RWPE2 (cell line): ENCODE measurements at regions not wholly inside any gene's neighbourhood (a gene's known extent, or its start where the extent isn't known, plus 50 kb on each side); places are given as distances from the start of the nearest gene placed in this dataset.

Source experiments
- ATAC-seq: fragments of 200-7000 bp; cut with Tn5 transposase; 3 replicates; pipeline ENCODE4 v1.9.1; 2021; ENCODE audit warnings: low read depth
- DNase-seq: peaks from one replicate; pipeline ENCODE4 v3.0.0-alpha.2; 2020; ENCODE audit warnings: low spot score
- H3K27ac ChIP-seq: fragments of 450-650 bp; 2 replicates; pipeline ENCODE4 v1.5.1; 2017; ENCODE audit warnings: mild to moderate bottlenecking; ENCODE audit not compliant: poor library complexity, severe bottlenecking
- H3K27me3 ChIP-seq: fragments of 250-450 bp; sonication (Bioruptor Pico); 2 replicates; pipeline ENCODE4 v1.5.1; 2021; ENCODE audit warnings: mild to moderate bottlenecking, moderate library complexity; ENCODE audit not compliant: insufficient read depth, poor library complexity, severe bottlenecking
- H3K36me3 ChIP-seq: fragments of 250-450 bp; sonication (Bioruptor Pico); 2 replicates; pipeline ENCODE4 v1.5.1; 2020; ENCODE audit warnings: low read depth, mild to moderate bottlenecking, moderate library complexity
- H3K4me1 ChIP-seq: fragments of 250-450 bp; sonication (Bioruptor Pico); 2 replicates; pipeline ENCODE4 v1.5.1; 2021; ENCODE audit warnings: mild to moderate bottlenecking, moderate library complexity; ENCODE audit not compliant: insufficient read depth, poor library complexity, severe bottlenecking
- H3K4me3 ChIP-seq: fragments of 250-450 bp; sonication (Bioruptor Pico); 2 replicates; pipeline ENCODE4 v1.5.1; 2021; ENCODE audit warnings: mild to moderate bottlenecking, moderate library complexity; ENCODE audit not compliant: severe bottlenecking
- H3K9me3 ChIP-seq: fragments of 250-450 bp; sonication (Bioruptor Pico); 2 replicates; pipeline ENCODE4 v1.5.1; 2021; ENCODE audit warnings: mild to moderate bottlenecking, moderate library complexity; ENCODE audit not compliant: severe bottlenecking
- CTCF ChIP-seq: fragments of 450-650 bp; IDR thresholded peaks from one replicate; pipeline ENCODE4 v1.5.1; 2017; ENCODE audit warnings: mild to moderate bottlenecking, moderate library complexity; ENCODE audit not compliant: poor library complexity, severe bottlenecking

- Histone ChIP-seq H3K4me3 (no peak overlapping the region), H3K27me3 (no peaks in the 10 kb centered on the region), H3K4me1 (no peaks in the 10 kb centered on the region), H3K9me3 (no peaks in the 10 kb centered on the region), H3K36me3 (no peaks in the 10 kb centered on the region), H3K27ac (no peak overlapping the region)
- TF ChIP-seq CTCF, result no peak
- no peak for DNase-seq
- ATAC-seq, result no peak
Measured at GRCh38 chrX:78545233-78545632, 113.9 kb downstream of the RTL3 start.

GRCh38 chrX:78543281-78543680 lies 115.8 kb downstream of the RTL3 start:
- no peak for TF ChIP-seq CTCF
- Histone ChIP-seq H3K4me3 (no peak overlapping the region), H3K9me3 (no peaks in the 10 kb centered on the region), H3K27ac (no peak overlapping the region), H3K27me3 (no peaks in the 10 kb centered on the region), H3K36me3 (no peaks in the 10 kb centered on the region), H3K4me1 (no peaks in the 10 kb centered on the region)
- no peak for DNase-seq
- no peak for ATAC-seq

- Histone ChIP-seq H3K4me3 (no peak overlapping the region), H3K4me1 (no peaks in the 10 kb centered on the region), H3K27ac (no peak overlapping the region), H3K9me3 (no peaks in the 10 kb centered on the region), H3K36me3 (no peaks in the 10 kb centered on the region), H3K27me3 (no peaks in the 10 kb centered on the region)
- no peak for TF ChIP-seq CTCF
- ATAC-seq (no peak), DNase-seq (no peak)
Measured at GRCh38 chrX:78540171-78540570, 119.0 kb downstream of the RTL3 start.

- Histone ChIP-seq H3K36me3 (no peaks in the 10 kb centered on the region), H3K27me3 (no peaks in the 10 kb centered on the region), H3K9me3 (no peaks in the 10 kb centered on the region), H3K4me1 (no peaks in the 10 kb centered on the region), H3K27ac (no peak overlapping the region), H3K4me3 (no peak overlapping the region)
- DNase-seq (no peak), ATAC-seq (no peak)
- no peak for TF ChIP-seq CTCF
Measured at GRCh38 chrX:78534221-78534620, 124.9 kb downstream of the RTL3 start.

GRCh38 chrX:78532363-78532762 lies 126.8 kb downstream of the RTL3 start:
- ATAC-seq (no peak), DNase-seq (no peak)
- TF ChIP-seq CTCF, result no peak
- Histone ChIP-seq H3K27me3 (no peaks in the 10 kb centered on the region), H3K4me1 (no peaks in the 10 kb centered on the region), H3K9me3 (no peaks in the 10 kb centered on the region), H3K27ac (no peak overlapping the region), H3K36me3 (no peaks in the 10 kb centered on the region), H3K4me3 (no peak overlapping the region)
